LNCaP clone FGC (cell line): ENCODE measurements at regions not wholly inside any gene's neighbourhood (a gene's known extent, or its start where the extent isn't known, plus 50 kb on each side); places are given as distances from the start of the nearest gene placed in this dataset.

Experiments used
- DNase-seq: peaks from one replicate; pipeline ENCODE4 v3.0.0-alpha.2; 2011; ENCODE audit warnings: low read depth
- H3K4me3 ChIP-seq: 2 replicates; pipeline ENCODE4 v1.5.1; 2011; ENCODE audit warnings: mild to moderate bottlenecking, low read depth, low read length, control low read depth
- CTCF ChIP-seq: IDR thresholded peaks from 2 replicates; pipeline ENCODE4 v1.5.1; 2012; ENCODE audit warnings: mild to moderate bottlenecking; ENCODE audit not compliant: control insufficient read depth, insufficient read depth; ENCODE audit errors: extremely low read depth

GRCh38 chr4:59968796-59969195, 1231.3 kb upstream of the ADGRL3 start:
- no peak overlapping the region for H3K4me3 ChIP-seq
- TF ChIP-seq CTCF: no peak
- no peak for DNase-seq

- DNase-seq: no peak
- TF ChIP-seq CTCF: no peak
- no peak overlapping the region for H3K4me3 ChIP-seq
These were observed 1230.2 kb upstream of the ADGRL3 start for GRCh38 chr4:59969909-59970308.

- DNase-seq: no peak
- TF ChIP-seq CTCF: no peak
- no peak overlapping the region for H3K4me3 ChIP-seq
These were observed 1228.2 kb upstream of the ADGRL3 start for GRCh38 chr4:59971952-59972351.

GRCh38 chr4:59973492-59973891, 1226.6 kb upstream of the ADGRL3 start:
- DNase-seq: no peak
- TF ChIP-seq CTCF: no peak

GRCh38 chr4:59979061-59979460, 1221.1 kb upstream of the ADGRL3 start:
- H3K4me3 ChIP-seq: no peak overlapping the region
- no peak for TF ChIP-seq CTCF
- DNase-seq: no peak

More at GRCh38 chr4:59973492-59973891, 1226.6 kb upstream of the ADGRL3 start:
- H3K4me3 ChIP-seq: no peak overlapping the region

GRCh38 chr4:59983852-59984251, 1216.3 kb upstream of the ADGRL3 start:
- DNase-seq: no peak
- TF ChIP-seq CTCF: no peak
- no peak overlapping the region for H3K4me3 ChIP-seq

- no peak for TF ChIP-seq CTCF
- no peak for DNase-seq
- H3K4me3 ChIP-seq: no peak overlapping the region
These were observed 1212.8 kb upstream of the ADGRL3 start for GRCh38 chr4:59987289-59987688.
